ENCODE measurements at regions not wholly inside any gene's neighbourhood (a gene's known extent, or its start where the extent isn't known, plus 50 kb on each side); places are given as distances from the start of the nearest gene placed in this dataset.
"Not testable (repeated sequence)": the region's sequence is repeated elsewhere in the genome, so short reads cannot be mapped to it uniquely, and the experiment has no call there.

- TF ChIP-seq, protein P1, sequence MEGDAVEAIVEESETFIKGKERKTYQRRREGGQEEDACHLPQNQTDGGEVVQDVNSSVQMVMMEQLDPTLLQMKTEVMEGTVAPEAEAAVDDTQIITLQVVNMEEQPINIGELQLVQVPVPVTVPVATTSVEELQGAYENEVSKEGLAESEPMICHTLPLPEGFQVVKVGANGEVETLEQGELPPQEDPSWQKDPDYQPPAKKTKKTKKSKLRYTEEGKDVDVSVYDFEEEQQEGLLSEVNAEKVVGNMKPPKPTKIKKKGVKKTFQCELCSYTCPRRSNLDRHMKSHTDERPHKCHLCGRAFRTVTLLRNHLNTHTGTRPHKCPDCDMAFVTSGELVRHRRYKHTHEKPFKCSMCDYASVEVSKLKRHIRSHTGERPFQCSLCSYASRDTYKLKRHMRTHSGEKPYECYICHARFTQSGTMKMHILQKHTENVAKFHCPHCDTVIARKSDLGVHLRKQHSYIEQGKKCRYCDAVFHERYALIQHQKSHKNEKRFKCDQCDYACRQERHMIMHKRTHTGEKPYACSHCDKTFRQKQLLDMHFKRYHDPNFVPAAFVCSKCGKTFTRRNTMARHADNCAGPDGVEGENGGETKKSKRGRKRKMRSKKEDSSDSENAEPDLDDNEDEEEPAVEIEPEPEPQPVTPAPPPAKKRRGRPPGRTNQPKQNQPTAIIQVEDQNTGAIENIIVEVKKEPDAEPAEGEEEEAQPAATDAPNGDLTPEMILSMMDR (IDR thresholded peaks at IDR 0.05; ENCODE audit: low read length) = not testable (repeated sequence)
- not testable (repeated sequence) for TF ChIP-seq EZH2 (optimal IDR thresholded peaks at IDR 0.05; ENCODE audit: low read depth, low read length)
These were observed 106.0 kb upstream of the PABPC3 start for GRCh38 chr13:24989959-24990358.

All from MM.1S (cell line).